ENCODE measurements at regions not wholly inside any gene's neighbourhood (a gene's known extent, or its start where the extent isn't known, plus 50 kb on each side); places are given as distances from the start of the nearest gene placed in this dataset.

DNA sequence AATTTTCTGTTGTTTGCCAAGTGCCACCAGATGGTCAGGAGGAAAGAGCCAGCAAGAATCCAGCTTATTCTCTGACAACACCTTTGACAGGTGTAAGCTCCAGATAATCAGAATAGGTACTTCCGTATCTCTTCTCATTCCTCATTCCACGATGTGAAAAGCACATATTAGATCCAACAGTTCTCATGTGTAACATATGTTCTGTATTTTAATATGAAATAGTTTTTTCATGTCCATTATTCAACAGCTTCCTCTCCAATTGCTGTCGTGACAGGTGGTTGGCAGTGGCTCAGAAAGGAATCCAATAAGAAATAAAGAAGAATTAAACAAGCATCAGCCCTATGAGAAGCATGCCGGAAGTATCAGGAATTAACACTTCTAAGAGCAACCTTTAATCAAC lies 1624.7 kb downstream of the MRPL39 start:
- TF ChIP-seq, protein P1, sequence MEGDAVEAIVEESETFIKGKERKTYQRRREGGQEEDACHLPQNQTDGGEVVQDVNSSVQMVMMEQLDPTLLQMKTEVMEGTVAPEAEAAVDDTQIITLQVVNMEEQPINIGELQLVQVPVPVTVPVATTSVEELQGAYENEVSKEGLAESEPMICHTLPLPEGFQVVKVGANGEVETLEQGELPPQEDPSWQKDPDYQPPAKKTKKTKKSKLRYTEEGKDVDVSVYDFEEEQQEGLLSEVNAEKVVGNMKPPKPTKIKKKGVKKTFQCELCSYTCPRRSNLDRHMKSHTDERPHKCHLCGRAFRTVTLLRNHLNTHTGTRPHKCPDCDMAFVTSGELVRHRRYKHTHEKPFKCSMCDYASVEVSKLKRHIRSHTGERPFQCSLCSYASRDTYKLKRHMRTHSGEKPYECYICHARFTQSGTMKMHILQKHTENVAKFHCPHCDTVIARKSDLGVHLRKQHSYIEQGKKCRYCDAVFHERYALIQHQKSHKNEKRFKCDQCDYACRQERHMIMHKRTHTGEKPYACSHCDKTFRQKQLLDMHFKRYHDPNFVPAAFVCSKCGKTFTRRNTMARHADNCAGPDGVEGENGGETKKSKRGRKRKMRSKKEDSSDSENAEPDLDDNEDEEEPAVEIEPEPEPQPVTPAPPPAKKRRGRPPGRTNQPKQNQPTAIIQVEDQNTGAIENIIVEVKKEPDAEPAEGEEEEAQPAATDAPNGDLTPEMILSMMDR (IDR thresholded peaks at IDR 0.05) = no peak
- TF ChIP-seq POLR2A (IDR thresholded peaks at IDR 0.05) (no peak), POLR2AphosphoS5 (IDR thresholded peaks at IDR 0.05; ENCODE audit: insufficient read depth in 1 of 2, low read depth in 1 of 2) (no peak)

Data from vagina (tissue), 2 donors.